ENCODE measurements at regions not wholly inside any gene's neighbourhood (a gene's known extent, or its start where the extent isn't known, plus 50 kb on each side); places are given as distances from the start of the nearest gene placed in this dataset.

DNA sequence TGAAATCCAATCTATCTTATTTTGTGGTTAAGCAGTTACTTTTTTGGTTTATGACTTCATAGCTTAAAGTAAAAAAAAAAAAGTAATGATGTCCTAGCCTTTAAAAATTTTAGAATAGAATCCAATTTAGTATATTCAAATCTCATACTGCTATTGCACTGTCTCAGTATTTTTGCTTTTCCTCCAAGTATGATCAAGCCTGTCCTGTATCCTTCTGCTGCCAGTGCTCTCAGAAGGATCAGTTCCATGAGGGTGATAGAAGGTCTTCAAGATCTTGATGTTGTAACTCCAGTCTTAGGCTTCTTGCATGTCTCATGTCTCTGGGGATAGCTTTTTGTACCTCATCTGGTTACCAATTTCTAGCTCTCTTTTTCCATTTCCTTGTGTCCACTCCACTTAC is 324.2 kb upstream of the FAR2 start:
- TF ChIP-seq TAF1 (IDR thresholded peaks at IDR 0.05; ENCODE audit: low read depth) (no peak), TCF12 (IDR thresholded peaks at IDR 0.05; ENCODE audit: low read depth) (no peak), EP300 (IDR thresholded peaks at IDR 0.05; ENCODE audit: borderline replicate concordance) (no peak), NFIC (IDR thresholded peaks at IDR 0.05) (no peak)

All from Ishikawa (cell line).